ENCODE measurements at regions not wholly inside any gene's neighbourhood (a gene's known extent, or its start where the extent isn't known, plus 50 kb on each side); places are given as distances from the start of the nearest gene placed in this dataset.
"Not testable (repeated sequence)": the region's sequence is repeated elsewhere in the genome, so short reads cannot be mapped to it uniquely, and the experiment has no call there.

GRCh38 chr13:48583859-48584311 lies 51.0 kb upstream of the RCBTB2 start:
- no peak for TF ChIP-seq CTCF (IDR thresholded peaks at IDR 0.05; ENCODE audit: low read depth, low read length, missing control alignments)
- no peak for DNase-seq (ENCODE audit: low read depth)
- H3K4me3 ChIP-seq (ENCODE audit: low read depth, low read length): no peak overlapping the region

- no peak overlapping the region for H3K4me3 ChIP-seq (ENCODE audit: low read depth, low read length)
- TF ChIP-seq CTCF (IDR thresholded peaks at IDR 0.05; ENCODE audit: low read depth, low read length, missing control alignments): no peak
- DNase-seq (ENCODE audit: low read depth): no peak
Measured at GRCh38 chr13:48585456-48585840, 52.6 kb upstream of the RCBTB2 start.

- TF ChIP-seq CTCF (IDR thresholded peaks at IDR 0.05; ENCODE audit: low read depth, low read length, missing control alignments): no peak
- no peak for DNase-seq (ENCODE audit: low read depth)
Measured at GRCh38 chr13:48586591-48587103, 53.8 kb upstream of the RCBTB2 start.

GRCh38 chr13:48588120-48588519 lies 55.2 kb upstream of the RCBTB2 start:
- TF ChIP-seq CTCF (IDR thresholded peaks at IDR 0.05; ENCODE audit: low read depth, low read length, missing control alignments): no peak
- no peak overlapping the region for H3K4me3 ChIP-seq (ENCODE audit: low read depth, low read length)
- DNase-seq (ENCODE audit: low read depth): no peak

More at GRCh38 chr13:48586591-48587103, 53.8 kb upstream of the RCBTB2 start:
- no peak overlapping the region for H3K4me3 ChIP-seq (ENCODE audit: low read depth, low read length)

- no peak for TF ChIP-seq CTCF (IDR thresholded peaks at IDR 0.05; ENCODE audit: low read depth, low read length, missing control alignments)
- H3K4me3 ChIP-seq (ENCODE audit: low read depth, low read length): no peak overlapping the region
- no peak for DNase-seq (ENCODE audit: low read depth)
Measured at GRCh38 chr13:48590141-48590901, 57.4 kb upstream of the RCBTB2 start.

- DNase-seq (ENCODE audit: low read depth); H3K4me3 ChIP-seq (ENCODE audit: low read depth, low read length): not testable (repeated sequence)
Measured at GRCh38 chr13:48591124-48591872, 58.4 kb upstream of the RCBTB2 start.

GRCh38 chr13:48591889-48592687 lies 59.2 kb upstream of the RCBTB2 start:
- no peak for TF ChIP-seq CTCF (IDR thresholded peaks at IDR 0.05; ENCODE audit: low read depth, low read length, missing control alignments)
- no peak for DNase-seq (ENCODE audit: low read depth)
- no peak overlapping the region for H3K4me3 ChIP-seq (ENCODE audit: low read depth, low read length)

All from GM12864 (cell line).